GM12892 (cell line): ENCODE measurements at regions not wholly inside any gene's neighbourhood (a gene's known extent, or its start where the extent isn't known, plus 50 kb on each side); places are given as distances from the start of the nearest gene placed in this dataset.

Source experiments
- POLR2A ChIP-seq: IDR thresholded peaks from 2 replicates; pipeline ENCODE4 v1.6.1; 2011; ENCODE audit warnings: low read depth, low read length, control low read depth
- POLR2AphosphoS5 ChIP-seq: IDR thresholded peaks from 2 replicates; pipeline ENCODE4 v1.6.1; 2011; ENCODE audit warnings: low read depth, low read length, control low read depth
- TAF1 ChIP-seq: IDR thresholded peaks from 2 replicates; pipeline ENCODE4 v1.6.1; 2011; ENCODE audit warnings: low read depth, mild to moderate bottlenecking, control low read depth, low read length, borderline replicate concordance

DNA sequence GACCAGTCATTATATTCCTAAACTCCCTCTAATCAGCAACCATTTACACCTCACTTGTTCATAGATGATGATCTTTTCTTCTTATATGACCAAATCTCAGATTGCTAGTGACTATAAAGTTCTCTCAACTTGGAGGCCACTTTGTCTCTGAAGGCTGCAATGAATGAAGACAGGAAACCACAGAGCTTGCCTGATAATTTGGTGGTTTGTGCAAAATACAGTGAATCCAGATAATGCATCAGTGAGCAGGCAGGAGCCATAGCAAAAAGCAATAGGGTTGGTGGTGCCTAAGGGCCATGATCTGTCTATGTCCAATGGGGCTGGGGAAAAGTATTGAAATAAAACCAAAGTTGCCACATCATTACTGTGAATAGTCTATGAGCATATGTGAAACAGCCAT lies 123.8 kb upstream of the LRFN5 start:
- no peak for TF ChIP-seq POLR2A
- no peak for TF ChIP-seq POLR2AphosphoS5
- no peak for TF ChIP-seq TAF1
